SK-N-SH treated with all-trans-retinoic acid at 6 μM for 48 hours (cell line): ENCODE measurements at regions not wholly inside any gene's neighbourhood (a gene's known extent, or its start where the extent isn't known, plus 50 kb on each side); places are given as distances from the start of the nearest gene placed in this dataset.

Source experiments
- ATAC-seq: fragments of 200-7000 bp; cut with Tn5 transposase; 3 replicates; pipeline ENCODE4 v1.9.1; 2020; ENCODE audit warnings: mild to moderate bottlenecking, moderate library complexity
- ARNTL ChIP-seq: fragments of 450-650 bp; formaldehyde crosslinking; IDR thresholded peaks from 2 replicates; pipeline ENCODE4 v1.5.0; 2020; ENCODE audit warnings: low read depth, mild to moderate bottlenecking, moderate library complexity, borderline replicate concordance
- BACH2 ChIP-seq: fragments of 250-450 bp; sonication (Bioruptor Pico); IDR thresholded peaks from 2 replicates; pipeline ENCODE4 v1.9.0; 2021; ENCODE audit warnings: mild to moderate bottlenecking, borderline replicate concordance
- CREB5 ChIP-seq: fragments of 250-450 bp; sonication (Bioruptor Pico); IDR thresholded peaks from 2 replicates; pipeline ENCODE4 v1.5.1; 2020; ENCODE audit warnings: low read depth, mild to moderate bottlenecking, moderate library complexity
- CSDC2 ChIP-seq: fragments of 250-450 bp; sonication (Bioruptor Pico); IDR thresholded peaks from 2 replicates; pipeline ENCODE4 v1.5.0; 2020; ENCODE audit warnings: mild to moderate bottlenecking, moderate library complexity
- CSRNP3 ChIP-seq: fragments of 250-450 bp; sonication (Bioruptor Pico); IDR thresholded peaks from 2 replicates; pipeline ENCODE4 v1.5.1; 2021; ENCODE audit warnings: mild to moderate bottlenecking, moderate library complexity
- ESRRG ChIP-seq: fragments of 250-450 bp; sonication (Bioruptor Pico); IDR thresholded peaks from 2 replicates; pipeline ENCODE4 v1.6.1; 2021; ENCODE audit warnings: mild to moderate bottlenecking
- GLIS3 ChIP-seq: fragments of 250-450 bp; sonication (Bioruptor Pico); IDR thresholded peaks from 2 replicates; pipeline ENCODE4 v1.5.0; 2020; ENCODE audit warnings: mild to moderate bottlenecking, moderate library complexity
- ISL1 ChIP-seq: fragments of 250-450 bp; sonication (Bioruptor Pico); IDR thresholded peaks from 2 replicates; pipeline ENCODE4 v2.1.2; 2022; ENCODE audit warnings: mild to moderate bottlenecking, moderate library complexity
- OSR1 ChIP-seq: fragments of 250-450 bp; sonication (Bioruptor Pico); IDR thresholded peaks from 2 replicates; pipeline ENCODE4 v1.8.0; 2022; ENCODE audit warnings: moderate library complexity, mild to moderate bottlenecking, inconsistent platforms
- POU6F1 ChIP-seq: fragments of 250-450 bp; sonication (Bioruptor Pico); IDR thresholded peaks from 2 replicates; pipeline ENCODE4 v1.8.0; 2021; ENCODE audit warnings: low read depth, mild to moderate bottlenecking, moderate library complexity, borderline replicate concordance
- RARB ChIP-seq: fragments of 250-450 bp; sonication (Bioruptor Pico); IDR thresholded peaks from 2 replicates; pipeline ENCODE4 v1.8.0; 2021; ENCODE audit warnings: mild to moderate bottlenecking, moderate library complexity
- TCF4 ChIP-seq: fragments of 250-450 bp; sonication (Bioruptor Pico); IDR thresholded peaks from 2 replicates; pipeline ENCODE4 v1.8.0; 2021; ENCODE audit warnings: mild to moderate bottlenecking, moderate library complexity, borderline replicate concordance
- TOX ChIP-seq: fragments of 250-450 bp; sonication (Bioruptor Pico); IDR thresholded peaks from 2 replicates; pipeline ENCODE4 v1.8.0; 2021; ENCODE audit warnings: mild to moderate bottlenecking, moderate library complexity, borderline replicate concordance
- TSHZ2 ChIP-seq: fragments of 250-450 bp; sonication (Bioruptor Pico); IDR thresholded peaks from 2 replicates; pipeline ENCODE4 v1.5.0; 2020; ENCODE audit warnings: mild to moderate bottlenecking, moderate library complexity
- ZC3H10 ChIP-seq: fragments of 250-450 bp; sonication (Bioruptor Pico); IDR thresholded peaks from 2 replicates; pipeline ENCODE4 v1.5.1; 2021; ENCODE audit warnings: mild to moderate bottlenecking, moderate library complexity
- ZFP3 ChIP-seq: fragments of 250-450 bp; sonication (Bioruptor Pico); IDR thresholded peaks from 2 replicates; pipeline ENCODE4 v1.5.0; 2020; ENCODE audit warnings: mild to moderate bottlenecking, moderate library complexity
- ZFP30 ChIP-seq: fragments of 450-650 bp; formaldehyde crosslinking; IDR thresholded peaks from 2 replicates; pipeline ENCODE4 v1.5.0; 2022; ENCODE audit warnings: mild to moderate bottlenecking, moderate library complexity
- ZNF565 ChIP-seq: fragments of 450-650 bp; formaldehyde crosslinking; conservative IDR thresholded peaks from 2 replicates; pipeline ENCODE4 v1.5.0; 2020; ENCODE audit warnings: low read depth, mild to moderate bottlenecking, moderate library complexity
- ZNF70 ChIP-seq: fragments of 450-650 bp; formaldehyde crosslinking; IDR thresholded peaks from 2 replicates; pipeline ENCODE4 v1.5.0; 2020; ENCODE audit warnings: mild to moderate bottlenecking, moderate library complexity
- ZNF8 ChIP-seq: fragments of 450-650 bp; formaldehyde crosslinking; IDR thresholded peaks from 2 replicates; pipeline ENCODE4 v1.5.0; 2020; ENCODE audit warnings: mild to moderate bottlenecking, moderate library complexity

- no peak for ATAC-seq
- TF ChIP-seq BACH2 (no peak), ESRRG (CRISPR knock-in tag) (no peak), CREB5 (CRISPR knock-in tag) (no peak), OSR1 (CRISPR knock-in tag) (no peak), ZNF565 (CRISPR knock-in tag) (no peak), ZNF70 (CRISPR knock-in tag) (no peak), ZFP3 (CRISPR knock-in tag) (no peak), TSHZ2 (CRISPR knock-in tag) (no peak), ZFP30 (no peak), TOX (CRISPR knock-in tag) (no peak), ARNTL (CRISPR knock-in tag) (no peak), CSDC2 (CRISPR knock-in tag) (no peak), TCF4 (CRISPR knock-in tag) (no peak), GLIS3 (CRISPR knock-in tag) (no peak), ZNF8 (CRISPR knock-in tag) (no peak), ISL1 (CRISPR knock-in tag) (no peak), POU6F1 (no peak), CSRNP3 (no peak), RARB (no peak)
These were observed 124.8 kb upstream of the TACR1 start for GRCh38 chr2:75324141-75324540.

- TF ChIP-seq TSHZ2 (CRISPR knock-in tag): no peak
- TF ChIP-seq CSRNP3: no peak
- no peak for TF ChIP-seq ZNF70 (CRISPR knock-in tag)
- no peak for TF ChIP-seq TOX (CRISPR knock-in tag)
- no peak for TF ChIP-seq ZC3H10
- TF ChIP-seq ZFP3 (CRISPR knock-in tag): no peak
- TF ChIP-seq ZNF8 (CRISPR knock-in tag): no peak
- no peak for TF ChIP-seq ZFP30
- TF ChIP-seq OSR1 (CRISPR knock-in tag): no peak
- TF ChIP-seq CREB5 (CRISPR knock-in tag): no peak
- TF ChIP-seq, all 23 proteins: peak for 0
- ATAC-seq: no peak
These were observed 122.2 kb upstream of the TACR1 start for GRCh38 chr2:75321599-75321922.
